ENCODE measurements at regions not wholly inside any gene's neighbourhood (a gene's known extent, or its start where the extent isn't known, plus 50 kb on each side); places are given as distances from the start of the nearest gene placed in this dataset.

- TF ChIP-seq CTCF (IDR thresholded peaks at IDR 0.05; ENCODE audit: control extremely low read depth, extremely low read depth, low read depth, missing control alignments), result no peak
- POLR2A ChIA-PET, result no interaction called here
- CTCF ChIA-PET, result interaction anchor here (1.5 kb wide), 1 partner anchor 12 kb away, joined by 4 read pairs; no protein-coding TSS in a partner anchor
- no peak for DNase-seq (ENCODE audit: extremely low spot score)
Measured at GRCh38 chr5:84599964-84600363, 215.3 kb upstream of the EDIL3 start.

GRCh38 chr5:84597904-84598303, 213.2 kb upstream of the EDIL3 start:
- ChIA-PET CTCF (no interaction called here), POLR2A (no interaction called here)
- no peak for TF ChIP-seq CTCF (IDR thresholded peaks at IDR 0.05; ENCODE audit: control extremely low read depth, extremely low read depth, low read depth, missing control alignments)
- no peak for DNase-seq (ENCODE audit: extremely low spot score)

- no peak for DNase-seq (ENCODE audit: extremely low spot score)
- POLR2A ChIA-PET, result no interaction called here
- CTCF ChIA-PET, result interaction anchor here (1.9 kb wide), 1 partner anchor 12 kb away, joined by 6 read pairs; no protein-coding TSS in a partner anchor
- TF ChIP-seq CTCF (IDR thresholded peaks at IDR 0.05; ENCODE audit: control extremely low read depth, extremely low read depth, low read depth, missing control alignments), result no peak
Measured at GRCh38 chr5:84590629-84591028, 205.9 kb upstream of the EDIL3 start.

- ChIA-PET CTCF (interaction anchor here (1.4 to 1.9 kb wide), 2 partner anchors 10 to 13 kb away, joined by 4 to 6 read pairs; no protein-coding TSS in a partner anchor), POLR2A (no interaction called here)
Measured at GRCh38 chr5:84589926-84590325, 205.2 kb upstream of the EDIL3 start.

GRCh38 chr5:84585218-84585617, 200.5 kb upstream of the EDIL3 start:
- ChIA-PET POLR2A (no interaction called here), CTCF (interaction anchor here (0.9 to 1.4 kb wide), 2 partner anchors 11 to 21 kb away, joined by 3 to 4 read pairs; no protein-coding TSS in a partner anchor)
- TF ChIP-seq CTCF (IDR thresholded peaks at IDR 0.05; ENCODE audit: control extremely low read depth, extremely low read depth, low read depth, missing control alignments), result no peak
- DNase-seq (ENCODE audit: extremely low spot score), result no peak

More at GRCh38 chr5:84589926-84590325, 205.2 kb upstream of the EDIL3 start:
- TF ChIP-seq CTCF (IDR thresholded peaks at IDR 0.05; ENCODE audit: control extremely low read depth, extremely low read depth, low read depth, missing control alignments), result no peak
- DNase-seq (ENCODE audit: extremely low spot score), result no peak

GRCh38 chr5:84578226-84578625, 193.5 kb upstream of the EDIL3 start:
- no peak for DNase-seq (ENCODE audit: extremely low spot score)
- CTCF ChIA-PET, result no interaction called here
- POLR2A ChIA-PET, result no interaction called here
- TF ChIP-seq CTCF (IDR thresholded peaks at IDR 0.05; ENCODE audit: control extremely low read depth, extremely low read depth, low read depth, missing control alignments), result no peak
